H9 (cell line): ENCODE measurements at regions not wholly inside any gene's neighbourhood (a gene's known extent, or its start where the extent isn't known, plus 50 kb on each side); places are given as distances from the start of the nearest gene placed in this dataset.

ENCODE experiments used
- DNase-seq: peaks from one replicate; pipeline ENCODE4 v3.0.0-alpha.2; 2017
- H2AFZ ChIP-seq: one replicate; pipeline ENCODE4 v1.6.1; 2013; ENCODE audit warnings: mild to moderate bottlenecking, low read length, control low read depth, moderate library complexity
- H2AK5ac ChIP-seq: 2 replicates; pipeline ENCODE4 v1.6.1; 2013; ENCODE audit warnings: low read length, control low read depth, mixed read lengths; ENCODE audit not compliant: insufficient read length
- H2BK120ac ChIP-seq: one replicate; pipeline ENCODE4 v1.6.1; 2013; ENCODE audit warnings: low read depth, mild to moderate bottlenecking, low read length, control low read depth, inconsistent platforms; ENCODE audit not compliant: poor library complexity, severe bottlenecking
- H2BK12ac ChIP-seq: 2 replicates; pipeline ENCODE4 v1.6.1; 2013; ENCODE audit warnings: low read length, control low read depth, mixed read lengths, low read depth; ENCODE audit not compliant: insufficient read length
- H2BK15ac ChIP-seq: 2 replicates; pipeline ENCODE4 v1.6.1; 2013; ENCODE audit warnings: low read depth, low read length, control low read depth
- H2BK20ac ChIP-seq: one replicate; pipeline ENCODE4 v1.6.1; 2013; ENCODE audit warnings: low read depth, mild to moderate bottlenecking, low read length, control low read depth, inconsistent platforms; ENCODE audit not compliant: poor library complexity, severe bottlenecking
- H2BK5ac ChIP-seq: 2 replicates; pipeline ENCODE4 v1.6.1; 2013; ENCODE audit warnings: low read length, control low read depth, mixed read lengths; ENCODE audit not compliant: insufficient read length
- H3K14ac ChIP-seq: 2 replicates; pipeline ENCODE4 v1.6.1; 2013; ENCODE audit warnings: low read length, control low read depth; ENCODE audit not compliant: insufficient read depth
- H3K18ac ChIP-seq: 2 replicates; pipeline ENCODE4 v1.6.1; 2013; ENCODE audit warnings: low read depth, mild to moderate bottlenecking, mixed read lengths, low read length, control low read depth; ENCODE audit not compliant: insufficient read length
- H3K23ac ChIP-seq: 2 replicates; pipeline ENCODE4 v1.6.1; 2013; ENCODE audit warnings: low read length, control low read depth, mixed read lengths, low read depth; ENCODE audit not compliant: insufficient read length
- H3K23me2 ChIP-seq: 2 replicates; pipeline ENCODE4 v1.6.1; 2013; ENCODE audit warnings: low read depth, mild to moderate bottlenecking, mixed read lengths, low read length, control low read depth; ENCODE audit not compliant: insufficient read length, poor library complexity, severe bottlenecking
- H3K27ac ChIP-seq: 2 replicates; pipeline ENCODE4 v1.5.1; 2013; ENCODE audit warnings: low read length, control low read depth, mixed read lengths, low read depth; ENCODE audit not compliant: insufficient read length
- H3K27me3 ChIP-seq: 2 replicates; pipeline ENCODE4 v1.6.1; 2013; ENCODE audit warnings: low read length, control low read depth, inconsistent platforms; ENCODE audit not compliant: insufficient read depth
- H3K4ac ChIP-seq: 2 replicates; pipeline ENCODE4 v1.6.1; 2013; ENCODE audit warnings: low read depth, mild to moderate bottlenecking, control low read depth, inconsistent platforms, low read length, moderate library complexity
- H3K4me1 ChIP-seq: 2 replicates; pipeline ENCODE4 v1.6.1; 2013; ENCODE audit warnings: low read length, control low read depth, inconsistent platforms; ENCODE audit not compliant: insufficient read depth
- H3K4me2 ChIP-seq: 2 replicates; pipeline ENCODE4 v1.6.1; 2013; ENCODE audit warnings: low read length, control low read depth, mixed read lengths; ENCODE audit not compliant: insufficient read length, insufficient read depth
- H3K56ac ChIP-seq: 2 replicates; pipeline ENCODE4 v1.6.1; 2013; ENCODE audit warnings: low read depth, mild to moderate bottlenecking, mixed read lengths, low read length, control low read depth; ENCODE audit not compliant: insufficient read length
- H3K79me1 ChIP-seq: 2 replicates; pipeline ENCODE4 v1.6.1; 2013; ENCODE audit warnings: low read depth, mild to moderate bottlenecking, moderate library complexity, low read length, control low read depth, inconsistent platforms; ENCODE audit not compliant: insufficient read depth, poor library complexity, severe bottlenecking
- H3K79me2 ChIP-seq: 2 replicates; pipeline ENCODE4 v1.6.1; 2013; ENCODE audit warnings: low read length, control low read depth, inconsistent platforms; ENCODE audit not compliant: insufficient read depth
- H3K9ac ChIP-seq: 2 replicates; pipeline ENCODE4 v1.6.1; 2013; ENCODE audit warnings: low read length, control low read depth, mixed read lengths; ENCODE audit not compliant: insufficient read length; ENCODE audit errors: extremely low read depth
- H3K9me3 ChIP-seq: one replicate; pipeline ENCODE4 v1.6.1; 2013; ENCODE audit warnings: low read depth, low read length, inconsistent platforms; ENCODE audit not compliant: control insufficient read depth
- H3T11ph ChIP-seq: one replicate; pipeline ENCODE4 v1.6.1; 2013; ENCODE audit warnings: mild to moderate bottlenecking, low read length, control low read depth, inconsistent platforms
- H4K20me1 ChIP-seq: one replicate; pipeline ENCODE4 v1.6.1; 2013; ENCODE audit not compliant: control insufficient read depth, insufficient read length, insufficient read depth
- H4K5ac ChIP-seq: 2 replicates; pipeline ENCODE4 v1.6.1; 2013; ENCODE audit warnings: low read depth, mild to moderate bottlenecking, mixed read lengths, low read length, control low read depth; ENCODE audit not compliant: insufficient read length
- H4K8ac ChIP-seq: replicated peaks from 2 replicates; pipeline ENCODE4 v1.6.1; 2013; ENCODE audit warnings: low read length, control low read depth, mixed read lengths, low read depth; ENCODE audit not compliant: insufficient read length
- H4K91ac ChIP-seq: 2 replicates; pipeline ENCODE4 v1.6.1; 2013; ENCODE audit warnings: low read depth, mild to moderate bottlenecking, moderate library complexity, mixed read lengths, low read length, control low read depth; ENCODE audit not compliant: insufficient read length
- H3K27ac Mint-ChIP-seq, 3 experiments: 2 replicates in 2 of 3; 3 replicates in 1 of 3; pipeline ENCODE4 v1.8.0; 2020 to 2021; ENCODE audit warnings: mixed read lengths in 3 of 3, mild to moderate bottlenecking in 1 of 3, moderate library complexity in 1 of 3
- H3K27me3 Mint-ChIP-seq: 2 replicates; pipeline ENCODE4 v1.8.0; 2021; ENCODE audit warnings: low read depth, mild to moderate bottlenecking, moderate library complexity, mixed read lengths
- H3K36me3 Mint-ChIP-seq, 3 experiments: 2 replicates in 2 of 3; 3 replicates in 1 of 3; pipeline ENCODE4 v1.8.0; 2020 to 2021; ENCODE audit warnings: low read depth in 3 of 3, mixed read lengths in 3 of 3; ENCODE audit not compliant: insufficient read depth in 1 of 3
- H3K4me1 Mint-ChIP-seq, 2 experiments: 2 replicates each; pipeline ENCODE4 v1.8.0; 2020; ENCODE audit warnings: mixed read lengths in 2 of 2
- H3K4me3 Mint-ChIP-seq, 2 experiments: 2 replicates in 1 of 2; 3 replicates in 1 of 2; pipeline ENCODE4 v1.8.0; 2020 to 2021; ENCODE audit warnings: mild to moderate bottlenecking in 2 of 2, mixed read lengths in 2 of 2, moderate library complexity in 1 of 2
- H3K9me3 Mint-ChIP-seq, 2 experiments: 2 replicates in 1 of 2; 3 replicates in 1 of 2; pipeline ENCODE4 v1.8.0; 2020; ENCODE audit warnings: mild to moderate bottlenecking in 2 of 2, mixed read lengths in 2 of 2, moderate library complexity in 1 of 2
- TF ChIP-seq, protein P1 (sequence below): fragments of 200-600 bp; sonication (generic); conservative IDR thresholded peaks from 3 replicates; pipeline ENCODE4 v1.8.0; 2021; ENCODE audit warnings: antibody characterized with exemption, mild to moderate bottlenecking

DNA sequence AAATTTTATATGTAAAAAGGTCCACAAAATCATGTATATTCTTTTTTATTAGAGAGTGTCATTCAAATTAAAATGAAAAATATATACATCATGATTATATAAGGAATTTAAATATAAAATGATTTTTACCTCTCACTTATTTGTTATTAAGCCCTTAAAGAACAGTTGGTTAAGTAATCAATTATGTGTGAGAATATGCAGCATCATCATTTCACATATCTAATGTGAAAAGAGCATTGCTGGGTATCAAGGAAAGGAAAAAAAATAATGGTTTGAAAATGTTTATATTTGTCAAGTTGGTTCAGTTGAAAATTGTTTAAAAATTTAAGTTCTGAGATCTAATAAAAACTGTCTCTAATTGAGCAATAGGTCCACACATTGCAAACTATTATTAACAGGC is 363.6 kb upstream of the GRM3 start:
- Histone ChIP-seq H3K4me1 (no peaks in the 10 kb centered on the region), H2AFZ (no peak overlapping the region), H3K4ac (no peak overlapping the region), H2BK120ac (no peak overlapping the region), H2BK15ac (no peak overlapping the region), H3K27me3 (no peaks in the 10 kb centered on the region), H4K8ac (no peak overlapping the region), H3K23ac (no peak overlapping the region), H2AK5ac (no peak overlapping the region), H3K79me1 (no peaks in the 10 kb centered on the region), H3K56ac (no peak overlapping the region), H3K23me2 (no peaks in the 10 kb centered on the region), H3K79me2 (no peaks in the 10 kb centered on the region), H3K27ac (no peak overlapping the region), H2BK12ac (no peak overlapping the region), H3K9ac (no peak overlapping the region), H2BK20ac (no peak overlapping the region), H3K9me3 (no peaks in the 10 kb centered on the region), H4K91ac (no peak overlapping the region), H3K4me2 (no peak overlapping the region), H4K5ac (no peak overlapping the region), H4K20me1 (no peaks in the 10 kb centered on the region), H3T11ph (no peak overlapping the region), H2BK5ac (no peak overlapping the region), H3K14ac (no peak overlapping the region), H3K18ac (no peak overlapping the region)
- no peak overlapping the region for H3K4me3 Mint-ChIP-seq
- H3K36me3 Mint-ChIP-seq: no peaks in the 10 kb centered on the region
- H3K9me3 Mint-ChIP-seq: no peaks in the 10 kb centered on the region; a peak in 1 of 5 replicates
- no peak for DNase-seq
- no peaks in the 10 kb centered on the region for H3K27me3 Mint-ChIP-seq
- H3K27ac Mint-ChIP-seq: no peak overlapping the region
- TF ChIP-seq, protein P1, sequence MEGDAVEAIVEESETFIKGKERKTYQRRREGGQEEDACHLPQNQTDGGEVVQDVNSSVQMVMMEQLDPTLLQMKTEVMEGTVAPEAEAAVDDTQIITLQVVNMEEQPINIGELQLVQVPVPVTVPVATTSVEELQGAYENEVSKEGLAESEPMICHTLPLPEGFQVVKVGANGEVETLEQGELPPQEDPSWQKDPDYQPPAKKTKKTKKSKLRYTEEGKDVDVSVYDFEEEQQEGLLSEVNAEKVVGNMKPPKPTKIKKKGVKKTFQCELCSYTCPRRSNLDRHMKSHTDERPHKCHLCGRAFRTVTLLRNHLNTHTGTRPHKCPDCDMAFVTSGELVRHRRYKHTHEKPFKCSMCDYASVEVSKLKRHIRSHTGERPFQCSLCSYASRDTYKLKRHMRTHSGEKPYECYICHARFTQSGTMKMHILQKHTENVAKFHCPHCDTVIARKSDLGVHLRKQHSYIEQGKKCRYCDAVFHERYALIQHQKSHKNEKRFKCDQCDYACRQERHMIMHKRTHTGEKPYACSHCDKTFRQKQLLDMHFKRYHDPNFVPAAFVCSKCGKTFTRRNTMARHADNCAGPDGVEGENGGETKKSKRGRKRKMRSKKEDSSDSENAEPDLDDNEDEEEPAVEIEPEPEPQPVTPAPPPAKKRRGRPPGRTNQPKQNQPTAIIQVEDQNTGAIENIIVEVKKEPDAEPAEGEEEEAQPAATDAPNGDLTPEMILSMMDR: no peak
- H3K4me1 Mint-ChIP-seq: no peaks in the 10 kb centered on the region
